ENCODE measurements at regions not wholly inside any gene's neighbourhood (a gene's known extent, or its start where the extent isn't known, plus 50 kb on each side); places are given as distances from the start of the nearest gene placed in this dataset.

- no peaks in the 10 kb centered on the region for H3K27me3 Mint-ChIP-seq (ENCODE audit: low read depth)
- no peaks in the 10 kb centered on the region for H3K36me3 Mint-ChIP-seq
- H3K9me3 Mint-ChIP-seq: no peaks in the 10 kb centered on the region
- no peak for DNase-seq (ENCODE audit: low spot score)
- no peak for ATAC-seq
- ChIA-PET POLR2A (no interaction called here), CTCF (no interaction called here)
- TF ChIP-seq ZNF263 (CRISPR knock-in tag; IDR thresholded peaks at IDR 0.05; ENCODE audit: low read depth) (no peak), CTCF (IDR thresholded peaks at IDR 0.05) (no peak), MAX (CRISPR knock-in tag; IDR thresholded peaks at IDR 0.05) (no peak)
- H3K27ac Mint-ChIP-seq: no peak overlapping the region
- H3K4me1 Mint-ChIP-seq: peaks cover 4% of the 10 kb centered on the region
- no peak overlapping the region for H3K4me3 Mint-ChIP-seq
Measured at GRCh38 chr5:8434501-8434900, 565.6 kb downstream of the MTRR start.

- ChIA-PET POLR2A (no interaction called here), CTCF (no interaction called here)
- DNase-seq (ENCODE audit: low spot score) (no peak), ATAC-seq (no peak)
- Mint-ChIP-seq H3K9me3 (no peaks in the 10 kb centered on the region), H3K4me1 (peaks cover 4% of the 10 kb centered on the region), H3K27me3 (ENCODE audit: low read depth) (no peaks in the 10 kb centered on the region), H3K27ac (no peak overlapping the region), H3K4me3 (no peak overlapping the region), H3K36me3 (no peaks in the 10 kb centered on the region)
- TF ChIP-seq SMAD3 (CRISPR knock-in tag; IDR thresholded peaks at IDR 0.05; ENCODE audit: borderline replicate concordance): no peak
- no peak for TF ChIP-seq KAT7 (CRISPR knock-in tag; IDR thresholded peaks at IDR 0.05; ENCODE audit: borderline replicate concordance)
- no peak for TF ChIP-seq GABPB1 (CRISPR knock-in tag; IDR thresholded peaks at IDR 0.05)
- no peak for TF ChIP-seq JUN (CRISPR knock-in tag; IDR thresholded peaks at IDR 0.05)
- TF ChIP-seq ZBTB21 (CRISPR knock-in tag; IDR thresholded peaks at IDR 0.05; ENCODE audit: borderline replicate concordance): no peak
- no peak for TF ChIP-seq PRDM15 (CRISPR knock-in tag; IDR thresholded peaks at IDR 0.05)
- TF ChIP-seq ZSCAN18 (CRISPR knock-in tag; IDR thresholded peaks at IDR 0.05): no peak
- no peak for TF ChIP-seq PREB (CRISPR knock-in tag; IDR thresholded peaks at IDR 0.05; ENCODE audit: borderline replicate concordance)
- TF ChIP-seq ZNF425 (CRISPR knock-in tag; conservative IDR thresholded peaks at IDR 0.05): no peak
- no peak for TF ChIP-seq MYBL2 (CRISPR knock-in tag; IDR thresholded peaks at IDR 0.05)
- no peak for TF ChIP-seq ETV6 (CRISPR knock-in tag; IDR thresholded peaks at IDR 0.05)
- no peak for TF ChIP-seq SP1 (CRISPR knock-in tag; conservative IDR thresholded peaks at IDR 0.05)
- TF ChIP-seq MLX (CRISPR knock-in tag; IDR thresholded peaks at IDR 0.05): no peak
- TF ChIP-seq GTF2I (CRISPR knock-in tag; conservative IDR thresholded peaks at IDR 0.05): no peak
- no peak for TF ChIP-seq NR2C2 (CRISPR knock-in tag; IDR thresholded peaks at IDR 0.05)
- no peak for TF ChIP-seq MXD4 (CRISPR knock-in tag; IDR thresholded peaks at IDR 0.05; ENCODE audit: borderline replicate concordance)
- TF ChIP-seq USF1 (CRISPR knock-in tag; IDR thresholded peaks at IDR 0.05): no peak
- TF ChIP-seq ZNF232 (CRISPR knock-in tag; IDR thresholded peaks at IDR 0.05): no peak
- no peak for TF ChIP-seq FOXK1 (CRISPR knock-in tag; IDR thresholded peaks at IDR 0.05)
- no peak for TF ChIP-seq NFYB (CRISPR knock-in tag; conservative IDR thresholded peaks at IDR 0.05; ENCODE audit: low read depth)
Measured at GRCh38 chr5:8436924-8437323, 568.0 kb downstream of the MTRR start.
